Mucosa of stomach (tissue), 1 donor: ENCODE measurements at regions not wholly inside any gene's neighbourhood (a gene's known extent, or its start where the extent isn't known, plus 50 kb on each side); places are given as distances from the start of the nearest gene placed in this dataset.
"Not testable (repeated sequence)": the region's sequence is repeated elsewhere in the genome, so short reads cannot be mapped to it uniquely, and the experiment has no call there.

Source experiments
- H3K27me3 ChIP-seq: one replicate; pipeline ENCODE4 v1.7.0; 2013; ENCODE audit warnings: mild to moderate bottlenecking, low read length; ENCODE audit not compliant: control insufficient read depth, insufficient read depth
- H3K36me3 ChIP-seq: one replicate; pipeline ENCODE4 v1.7.0; 2013; ENCODE audit warnings: low read length; ENCODE audit not compliant: control insufficient read depth, insufficient read depth
- H3K4me1 ChIP-seq: one replicate; pipeline ENCODE4 v1.7.0; 2013; ENCODE audit warnings: mild to moderate bottlenecking, low read length; ENCODE audit not compliant: control insufficient read depth, insufficient read depth
- H3K4me3 ChIP-seq: one replicate; pipeline ENCODE4 v1.7.0; 2013; ENCODE audit warnings: low read length
- H3K9ac ChIP-seq: one replicate; pipeline ENCODE4 v1.7.0; 2013; ENCODE audit warnings: mild to moderate bottlenecking, low read length, moderate library complexity
- H3K9me3 ChIP-seq: one replicate; pipeline ENCODE4 v1.7.0; 2013; ENCODE audit warnings: mild to moderate bottlenecking, low read length, moderate library complexity; ENCODE audit not compliant: control insufficient read depth
- donor health status: Pancreatic carcinoma.

DNA sequence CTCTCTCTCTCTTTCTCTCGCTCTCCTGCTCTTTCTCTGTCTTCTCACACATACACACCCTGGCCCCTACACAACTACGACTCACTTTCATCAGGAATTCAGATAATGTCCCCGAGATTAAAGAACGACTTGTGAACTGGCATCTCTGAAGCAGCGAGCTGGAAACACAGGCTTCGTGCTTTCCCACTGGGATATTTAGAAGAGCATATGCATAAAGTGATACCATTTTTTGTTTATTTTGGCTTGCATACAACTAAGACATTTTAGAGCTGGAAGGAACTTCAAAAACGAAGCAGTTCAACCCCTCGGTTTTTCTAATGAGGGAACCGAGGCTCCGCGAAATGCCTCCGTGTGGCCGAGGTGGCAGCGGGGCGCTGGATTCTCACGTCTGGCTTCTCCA is 88.6 kb downstream of the ZBTB18 start:
- Histone ChIP-seq H3K4me1 (no peaks in the 10 kb centered on the region), H3K9me3 (no peaks in the 10 kb centered on the region), H3K36me3 (no peaks in the 10 kb centered on the region), H3K9ac (no peak overlapping the region), H3K4me3 (no peak overlapping the region), H3K27me3 (no peaks in the 10 kb centered on the region)

DNA sequence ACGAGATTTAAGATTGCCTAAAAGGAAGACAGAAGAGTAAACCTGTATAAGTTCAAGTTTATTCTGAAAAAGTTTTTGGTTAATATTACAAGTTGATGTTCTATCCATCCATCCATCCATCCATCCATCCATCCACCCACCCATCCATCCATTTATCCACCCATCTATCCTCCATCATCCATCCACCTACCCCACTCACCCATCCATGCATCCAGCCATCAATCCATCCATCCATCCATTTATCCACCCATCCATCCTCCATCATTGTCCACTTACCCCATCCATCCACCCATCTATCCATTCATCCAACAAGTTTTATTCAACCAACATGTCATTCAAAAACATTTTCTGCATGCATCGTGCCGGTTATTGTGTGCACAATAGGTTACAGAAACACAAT is 89.3 kb downstream of the ZBTB18 start:
- Histone ChIP-seq H3K4me3 (no peak overlapping the region), H3K9ac (no peak overlapping the region), H3K9me3 (no peaks in the 10 kb centered on the region), H3K4me1 (no peaks in the 10 kb centered on the region), H3K27me3 (no peaks in the 10 kb centered on the region), H3K36me3 (no peaks in the 10 kb centered on the region)

DNA sequence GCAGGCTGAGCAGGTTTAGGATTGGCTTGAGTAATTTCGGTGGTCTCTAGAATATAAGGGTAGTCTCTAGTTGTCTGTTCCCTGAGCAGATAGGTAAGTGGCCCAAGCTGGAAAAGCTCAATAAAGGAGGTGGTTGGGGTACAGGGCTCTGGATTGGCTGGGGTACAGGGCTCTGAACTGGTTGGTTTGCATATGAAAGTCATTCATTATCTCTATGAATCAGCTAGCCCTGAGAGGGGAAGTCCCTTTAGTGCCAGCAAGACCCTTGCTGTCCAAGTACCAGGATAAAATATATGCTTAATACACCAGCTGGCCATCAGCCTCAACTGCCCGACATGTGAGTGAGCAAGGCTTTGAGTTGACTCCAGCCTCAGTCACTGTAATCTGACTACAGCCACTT is 93.0 kb downstream of the ZBTB18 start:
- Histone ChIP-seq H3K27me3 (no peaks in the 10 kb centered on the region), H3K4me1 (no peaks in the 10 kb centered on the region), H3K9me3 (no peaks in the 10 kb centered on the region), H3K4me3 (no peak overlapping the region), H3K36me3 (no peaks in the 10 kb centered on the region), H3K9ac (no peak overlapping the region)

DNA sequence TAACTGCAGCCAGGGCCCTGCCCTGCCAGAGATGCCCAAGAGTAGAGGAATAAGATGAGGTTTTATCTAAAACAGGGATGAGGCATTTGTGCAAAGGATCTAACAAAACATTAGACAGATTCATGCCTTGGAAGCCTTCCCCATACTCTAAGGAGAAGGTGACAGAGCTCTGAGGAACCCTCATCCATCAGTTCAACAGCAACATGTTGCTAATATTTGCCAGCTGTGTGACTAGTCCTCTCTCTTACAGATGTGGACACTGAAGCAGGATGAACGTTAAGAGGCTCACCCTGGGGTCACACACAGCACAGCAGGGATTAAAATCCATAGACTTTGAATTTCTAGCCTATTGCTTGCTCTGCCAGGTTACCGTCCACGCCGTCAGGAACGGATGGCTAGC is 99.0 kb downstream of the ZBTB18 start:
- H3K36me3 ChIP-seq: no peaks in the 10 kb centered on the region
- H3K9me3 ChIP-seq: no peaks in the 10 kb centered on the region
- H3K4me1 ChIP-seq: no peaks in the 10 kb centered on the region
- no peak overlapping the region for H3K4me3 ChIP-seq
- H3K9ac ChIP-seq: no peak overlapping the region
- H3K27me3 ChIP-seq: no peaks in the 10 kb centered on the region

DNA sequence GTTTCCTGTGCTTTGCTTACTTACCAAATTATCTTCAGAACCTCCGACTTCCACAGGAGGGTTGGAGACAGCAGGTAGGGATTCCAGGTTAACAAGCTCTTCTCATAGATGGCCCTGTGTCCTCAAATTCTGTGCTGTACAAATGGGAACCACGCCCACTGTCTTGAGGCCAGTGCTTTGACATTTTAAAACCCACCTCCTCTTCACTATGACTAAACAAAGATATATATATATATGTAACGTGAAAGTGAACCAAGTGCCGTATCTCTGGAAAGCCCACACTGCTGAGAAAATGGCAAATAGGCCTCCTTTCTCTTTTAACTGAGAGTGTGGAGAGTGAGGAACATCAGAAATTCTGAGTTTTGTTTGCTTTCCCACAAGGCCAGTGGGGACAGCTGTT is 99.6 kb downstream of the ZBTB18 start:
- Histone ChIP-seq H3K9me3 (no peaks in the 10 kb centered on the region), H3K27me3 (no peaks in the 10 kb centered on the region), H3K4me1 (no peaks in the 10 kb centered on the region), H3K4me3 (no peak overlapping the region), H3K9ac (no peak overlapping the region), H3K36me3 (no peaks in the 10 kb centered on the region)

DNA sequence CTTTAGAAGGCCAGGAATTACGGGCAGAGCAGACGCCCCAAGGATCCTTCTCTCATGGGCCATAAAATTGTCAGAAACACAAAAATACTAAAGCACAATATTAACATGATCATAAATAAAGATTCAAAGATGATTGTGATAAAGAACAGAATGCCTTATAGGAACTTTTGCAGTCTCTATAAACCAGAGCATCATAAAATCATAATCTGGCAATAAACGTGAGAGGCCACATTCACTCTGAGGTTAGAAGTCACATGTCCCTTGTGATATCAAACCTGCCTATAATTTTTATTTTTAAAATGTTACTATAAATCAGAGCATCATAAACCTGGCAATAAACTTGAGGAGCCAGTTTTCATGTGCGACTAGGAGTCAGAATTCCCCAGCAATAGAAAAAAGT is 100.5 kb downstream of the ZBTB18 start:
- no peak overlapping the region for H3K9ac ChIP-seq
- H3K27me3 ChIP-seq: no peaks in the 10 kb centered on the region
- H3K4me1 ChIP-seq: no peaks in the 10 kb centered on the region
- H3K36me3 ChIP-seq: no peaks in the 10 kb centered on the region
- H3K4me3 ChIP-seq: no peak overlapping the region
- H3K9me3 ChIP-seq: no peaks in the 10 kb centered on the region

DNA sequence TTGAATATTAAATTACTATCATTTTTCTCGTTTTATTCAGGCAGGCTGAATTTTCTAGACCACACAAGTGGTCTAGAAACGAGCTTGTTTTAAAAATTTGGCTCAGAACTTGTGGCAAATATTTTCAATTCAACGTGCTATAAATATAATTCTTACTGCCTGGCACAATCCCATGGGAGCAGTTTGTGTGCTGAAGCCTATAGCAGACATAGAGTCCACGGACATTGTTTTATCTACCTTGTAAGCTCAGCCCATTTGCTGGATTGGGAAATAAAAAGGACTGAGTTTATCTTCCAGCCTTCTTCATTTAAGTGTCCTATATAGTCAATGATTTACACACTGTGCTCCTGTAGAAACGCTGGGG is 103.4 kb downstream of the ZBTB18 start:
- Histone ChIP-seq H3K27me3 (no peaks in the 10 kb centered on the region), H3K9me3 (no peaks in the 10 kb centered on the region), H3K9ac (no peak overlapping the region), H3K36me3 (no peaks in the 10 kb centered on the region), H3K4me3 (no peak overlapping the region), H3K4me1 (no peaks in the 10 kb centered on the region)

DNA sequence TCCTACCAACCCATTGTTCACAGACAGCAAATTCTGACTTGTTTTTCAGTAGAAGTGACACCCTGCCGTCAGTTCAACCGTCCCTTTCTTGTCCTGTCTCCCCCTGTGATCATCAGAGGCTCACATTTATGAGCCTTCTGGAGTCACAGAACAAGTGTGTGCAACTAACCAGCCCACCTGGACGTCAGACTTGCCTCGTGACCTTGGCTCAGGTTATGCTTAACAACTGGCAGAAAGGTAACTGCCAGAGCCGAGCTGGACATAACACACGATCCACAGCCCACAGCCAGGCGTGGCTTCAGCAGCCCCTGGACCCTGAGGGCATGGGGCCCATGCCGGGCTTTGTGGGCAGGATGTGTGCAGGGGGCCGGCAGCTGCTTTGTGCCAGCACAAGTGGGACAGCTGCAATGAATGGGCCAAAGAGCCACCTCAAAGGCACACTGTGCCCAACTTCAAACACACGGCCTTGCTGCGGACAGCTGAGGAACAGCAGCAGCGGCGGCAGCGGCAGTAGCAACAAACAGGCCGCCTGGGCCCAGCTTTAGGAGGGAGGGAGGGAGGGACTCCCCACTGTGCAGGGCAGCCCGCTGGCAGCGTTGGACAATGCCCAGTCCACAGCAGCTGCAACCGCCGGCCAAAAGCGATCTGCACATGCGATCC is 103.9 kb downstream of the ZBTB18 start:
- H3K9ac ChIP-seq: no peak overlapping the region
- no peak overlapping the region for H3K4me3 ChIP-seq

DNA sequence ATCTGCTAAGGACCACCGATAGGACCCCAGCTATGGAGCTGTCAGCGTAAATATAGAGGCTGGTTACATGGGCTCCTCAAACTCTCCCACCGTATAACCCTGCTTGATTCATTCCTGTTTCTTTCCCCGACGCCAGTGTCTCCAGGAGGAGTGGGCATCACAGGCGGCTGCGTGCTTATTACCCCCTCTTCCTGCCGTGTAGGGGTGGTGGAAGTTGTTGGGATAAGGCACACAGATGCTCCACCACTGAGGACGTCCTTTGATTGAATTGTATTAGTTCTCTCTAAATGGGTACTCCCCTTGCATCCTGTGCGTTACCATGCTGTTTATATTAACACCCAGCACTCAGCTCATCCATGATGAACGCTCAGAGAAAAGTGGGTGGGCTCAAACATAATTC is 104.6 kb downstream of the ZBTB18 start:
- Histone ChIP-seq H3K4me3 (no peak overlapping the region), H3K36me3 (no peaks in the 10 kb centered on the region), H3K9ac (no peak overlapping the region), H3K4me1 (no peaks in the 10 kb centered on the region), H3K9me3 (no peaks in the 10 kb centered on the region), H3K27me3 (no peaks in the 10 kb centered on the region)

More for the DNA sequence above, 103.9 kb downstream of the ZBTB18 start:
- Histone ChIP-seq H3K9me3 (no peaks in the 10 kb centered on the region), H3K27me3 (no peaks in the 10 kb centered on the region), H3K36me3 (no peaks in the 10 kb centered on the region), H3K4me1 (no peaks in the 10 kb centered on the region)

DNA sequence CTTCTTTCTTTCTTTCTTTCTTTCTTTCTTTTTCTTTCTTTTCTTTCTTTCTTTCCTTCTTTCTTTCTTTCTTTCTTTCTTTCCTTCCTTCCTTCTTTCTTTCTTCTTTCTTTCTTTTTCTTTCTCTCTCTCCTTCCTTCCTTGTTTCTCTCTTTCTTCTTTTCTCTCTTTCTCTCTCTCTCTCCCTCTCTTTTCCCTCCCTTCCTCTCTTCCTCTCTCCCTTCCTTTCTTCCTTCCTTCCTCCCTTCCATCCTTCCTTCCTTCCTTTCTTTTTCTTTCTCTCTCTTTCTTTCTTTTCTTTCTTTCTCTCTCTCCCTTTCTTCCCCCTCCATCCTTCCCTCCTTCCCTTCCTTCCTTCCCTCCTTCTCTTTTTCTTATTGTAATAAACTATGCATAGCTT is 105.5 kb downstream of the ZBTB18 start:
- not testable (repeated sequence) for H3K9ac ChIP-seq, H3K4me3 ChIP-seq, H3K9me3 ChIP-seq, H3K36me3 ChIP-seq, H3K4me1 ChIP-seq, H3K27me3 ChIP-seq

DNA sequence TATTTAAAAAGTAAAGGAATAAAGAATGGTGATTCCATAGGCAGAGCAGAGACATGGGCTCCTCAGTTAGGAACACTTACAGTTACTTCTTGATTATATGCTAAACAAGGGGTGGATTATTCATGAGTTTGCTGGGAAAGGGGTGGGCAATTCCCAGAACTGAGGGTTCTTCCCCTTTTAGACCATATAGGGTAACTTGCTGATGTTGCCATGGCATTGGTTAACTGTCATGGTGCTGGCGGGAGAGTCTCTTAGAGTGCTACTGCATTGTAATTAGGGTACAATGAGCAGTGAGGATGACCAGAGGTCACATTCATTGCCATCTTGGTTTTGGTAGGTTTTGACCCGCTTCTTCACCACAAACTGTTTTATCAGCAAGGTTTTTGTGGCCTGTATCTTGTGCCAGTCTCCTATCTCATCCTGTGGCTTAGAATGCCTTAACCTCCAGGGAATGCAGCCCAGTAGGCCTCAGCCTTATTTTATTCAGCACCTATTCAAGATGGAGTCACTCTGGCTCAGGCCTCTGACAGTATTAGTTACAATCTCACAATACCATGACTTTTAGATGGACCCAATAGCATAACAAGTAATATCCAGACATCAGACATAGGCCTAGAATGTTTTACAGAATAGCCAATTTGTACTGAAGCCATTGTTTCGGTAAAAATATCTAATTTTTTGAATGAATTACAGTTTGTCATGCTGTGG is 106.8 kb downstream of the ZBTB18 start:
- no peaks in the 10 kb centered on the region for H3K27me3 ChIP-seq
- no peak overlapping the region for H3K4me3 ChIP-seq
- H3K4me1 ChIP-seq: no peaks in the 10 kb centered on the region
- no peak overlapping the region for H3K9ac ChIP-seq
- no peaks in the 10 kb centered on the region for H3K9me3 ChIP-seq
- H3K36me3 ChIP-seq: no peaks in the 10 kb centered on the region

DNA sequence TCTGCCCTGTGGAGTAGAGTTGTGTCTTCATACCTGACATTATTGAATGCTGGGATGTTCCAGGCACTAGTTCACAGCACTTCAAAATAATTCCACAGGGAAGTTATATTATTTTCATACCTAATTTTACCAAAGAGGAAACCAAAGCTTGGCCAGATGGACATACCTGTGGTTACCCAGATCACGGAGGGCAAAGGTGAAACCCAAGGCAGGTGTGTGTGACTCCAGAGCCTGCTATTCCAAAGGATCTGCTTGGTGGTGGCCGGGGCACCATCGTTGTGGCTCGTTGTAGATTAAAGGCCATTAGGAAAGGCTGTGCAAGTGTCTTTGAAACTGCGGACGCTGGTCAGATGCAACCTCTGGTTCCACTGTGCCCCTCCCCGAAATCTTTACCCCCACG is 108.6 kb downstream of the ZBTB18 start:
- H3K36me3 ChIP-seq: no peaks in the 10 kb centered on the region
- H3K27me3 ChIP-seq: no peaks in the 10 kb centered on the region
- no peaks in the 10 kb centered on the region for H3K9me3 ChIP-seq
- no peaks in the 10 kb centered on the region for H3K4me1 ChIP-seq
- no peak overlapping the region for H3K9ac ChIP-seq
- no peak overlapping the region for H3K4me3 ChIP-seq
